Breast epithelium (tissue), 4 donors: ENCODE measurements at regions not wholly inside any gene's neighbourhood (a gene's known extent, or its start where the extent isn't known, plus 50 kb on each side); places are given as distances from the start of the nearest gene placed in this dataset.

ENCODE experiments used
- DNase-seq, 2 donors: peaks; one replicate each; pipeline ENCODE4 v3.0.0-alpha.2; 2019; ENCODE audit warnings: low spot score in 2 of 2
- H3K27ac ChIP-seq, 2 donors: fragments of 200-600 bp; sonication (generic) in 1 of 2; one replicate each; pipeline ENCODE4 v1.5.1; 2016 to 2019; ENCODE audit warnings: mild to moderate bottlenecking in 1 of 2
- H3K27me3 ChIP-seq, 2 donors: fragments of 200-600 bp; sonication (generic) in 1 of 2; one replicate each; pipeline versions ENCODE4 v1.5.1 to v1.6.0; 2017 to 2019; ENCODE audit warnings: control low read depth in 1 of 2, mild to moderate bottlenecking in 1 of 2
- H3K36me3 ChIP-seq: fragments of 200-600 bp; one replicate; pipeline ENCODE4 v1.5.1; 2019
- H3K4me1 ChIP-seq, 2 donors: fragments of 200-600 bp; sonication (generic); one replicate each; pipeline ENCODE4 v1.5.1; 2016 to 2019; ENCODE audit warnings: control low read depth in 1 of 2
- H3K4me3 ChIP-seq, 3 donors: fragments of 200-600 bp; sonication (generic); 1 replicate in 2 of 3; 2 replicates in 1 of 3; pipeline ENCODE4 v1.5.1; 2016 to 2019; ENCODE audit warnings: mild to moderate bottlenecking in 3 of 3, moderate library complexity in 2 of 3
- H3K9me3 ChIP-seq, 2 donors: fragments of 200-600 bp; sonication (generic) in 1 of 2; one replicate each; pipeline ENCODE4 v1.5.1; 2016 to 2019; ENCODE audit warnings: control low read depth in 1 of 2
- POLR2A ChIP-seq: fragments of 450-650 bp; IDR thresholded peaks from one replicate; pipeline ENCODE4 v1.6.1; 2016; ENCODE audit warnings: antibody characterized with exemption, mild to moderate bottlenecking, moderate library complexity
- POLR2AphosphoS5 ChIP-seq, 3 donors: sonication (generic); formaldehyde crosslinking; IDR thresholded peaks; one replicate each; pipeline ENCODE4 v1.6.1; 2017; ENCODE audit warnings: antibody characterized with exemption in 3 of 3
- intact Hi-C: fragments of 100-400 bp; cut with DNase I; formaldehyde crosslinking; loops from one replicate; pipeline ENCODE4 v1.15.1; 2023; ENCODE audit warnings: low total_unique reads
- TF ChIP-seq, protein P1 (sequence below), 3 donors: fragments of 450-650 bp; IDR thresholded peaks; one replicate each; pipeline ENCODE4 v1.5.1; 2016 to 2017; ENCODE audit warnings: antibody characterized with exemption in 3 of 3, mild to moderate bottlenecking in 3 of 3, moderate library complexity in 3 of 3

DNA sequence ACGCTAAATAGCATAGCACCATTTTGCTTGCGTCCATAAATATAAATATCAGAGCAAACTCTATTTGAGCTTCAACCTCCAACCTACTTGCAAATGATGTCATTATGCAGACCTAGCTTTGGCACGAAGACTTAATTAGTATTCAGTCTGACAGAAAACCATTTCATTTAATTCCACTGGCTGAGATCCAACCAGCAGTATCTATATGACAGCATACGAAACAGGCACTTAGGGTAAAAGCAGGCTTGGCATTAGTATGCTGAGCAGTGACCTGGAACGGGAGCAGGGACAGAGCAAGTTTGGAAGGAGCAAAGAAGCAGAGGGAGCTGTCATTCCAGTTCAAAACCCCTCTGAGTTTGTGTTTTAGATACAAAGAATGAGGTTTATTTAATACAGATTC is 312.5 kb upstream of the CHRM2 start:
- Histone ChIP-seq H3K27ac (no peak overlapping the region), H3K4me1 (no peaks in the 10 kb centered on the region), H3K36me3 (no peaks in the 10 kb centered on the region), H3K9me3 (no peaks in the 10 kb centered on the region), H3K4me3 (no peak overlapping the region), H3K27me3 (no peaks in the 10 kb centered on the region)
- intact Hi-C loops: no loop called here
- DNase-seq: no peak
- TF ChIP-seq POLR2A: no peak
- TF ChIP-seq POLR2AphosphoS5 (IDR thresholded peaks at IDR 0.05): no peak
- TF ChIP-seq, protein P1, sequence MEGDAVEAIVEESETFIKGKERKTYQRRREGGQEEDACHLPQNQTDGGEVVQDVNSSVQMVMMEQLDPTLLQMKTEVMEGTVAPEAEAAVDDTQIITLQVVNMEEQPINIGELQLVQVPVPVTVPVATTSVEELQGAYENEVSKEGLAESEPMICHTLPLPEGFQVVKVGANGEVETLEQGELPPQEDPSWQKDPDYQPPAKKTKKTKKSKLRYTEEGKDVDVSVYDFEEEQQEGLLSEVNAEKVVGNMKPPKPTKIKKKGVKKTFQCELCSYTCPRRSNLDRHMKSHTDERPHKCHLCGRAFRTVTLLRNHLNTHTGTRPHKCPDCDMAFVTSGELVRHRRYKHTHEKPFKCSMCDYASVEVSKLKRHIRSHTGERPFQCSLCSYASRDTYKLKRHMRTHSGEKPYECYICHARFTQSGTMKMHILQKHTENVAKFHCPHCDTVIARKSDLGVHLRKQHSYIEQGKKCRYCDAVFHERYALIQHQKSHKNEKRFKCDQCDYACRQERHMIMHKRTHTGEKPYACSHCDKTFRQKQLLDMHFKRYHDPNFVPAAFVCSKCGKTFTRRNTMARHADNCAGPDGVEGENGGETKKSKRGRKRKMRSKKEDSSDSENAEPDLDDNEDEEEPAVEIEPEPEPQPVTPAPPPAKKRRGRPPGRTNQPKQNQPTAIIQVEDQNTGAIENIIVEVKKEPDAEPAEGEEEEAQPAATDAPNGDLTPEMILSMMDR (IDR thresholded peaks at IDR 0.05): no peak

DNA sequence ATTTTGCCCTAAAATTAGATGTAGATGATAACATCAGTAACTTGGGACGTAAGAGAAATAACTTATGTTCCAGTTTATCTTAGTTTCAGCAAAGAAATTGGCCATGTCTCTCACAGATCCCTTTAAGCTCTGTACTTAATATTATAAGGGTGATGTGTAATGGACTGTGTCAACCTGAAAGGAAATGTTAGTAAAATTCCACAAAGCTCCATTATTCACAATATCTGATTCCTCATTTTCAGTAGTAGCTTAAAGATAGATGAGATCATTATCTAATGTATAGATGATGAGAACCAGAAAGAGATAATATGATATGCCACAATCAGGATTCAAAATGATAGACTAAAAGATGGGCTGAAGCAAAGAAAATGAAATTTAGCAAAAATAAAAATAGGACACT is 316.8 kb upstream of the CHRM2 start:
- H3K27me3 ChIP-seq: no peaks in the 10 kb centered on the region
- H3K4me1 ChIP-seq: no peaks in the 10 kb centered on the region
- H3K4me3 ChIP-seq: no peak overlapping the region
- intact Hi-C loops: no loop called here
- H3K27ac ChIP-seq: no peak overlapping the region
- H3K36me3 ChIP-seq: no peaks in the 10 kb centered on the region
- no peak for TF ChIP-seq POLR2AphosphoS5 (IDR thresholded peaks at IDR 0.05)
- TF ChIP-seq, protein P1 (IDR thresholded peaks at IDR 0.05): no peak
- no peak for TF ChIP-seq POLR2A
- H3K9me3 ChIP-seq: no peaks in the 10 kb centered on the region
- DNase-seq: no peak

DNA sequence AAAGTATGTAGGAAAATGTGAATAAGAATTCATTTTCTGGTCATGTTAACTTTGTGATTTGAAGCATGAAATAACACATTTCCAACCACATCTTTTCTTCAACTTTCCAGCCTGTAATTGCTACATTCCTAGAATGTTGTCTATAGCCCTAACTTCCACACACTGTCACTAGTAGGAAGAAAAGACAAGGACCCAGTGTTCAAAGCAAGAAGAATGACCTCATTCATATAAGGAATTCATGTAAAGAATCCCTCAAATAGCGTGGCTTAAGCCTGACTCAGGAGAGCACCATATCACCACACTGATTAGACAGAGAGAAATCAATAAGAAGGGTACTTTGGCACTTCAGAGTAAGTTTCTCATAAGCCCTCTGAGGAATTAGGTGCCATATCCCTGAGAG is 318.7 kb upstream of the CHRM2 start:
- no peaks in the 10 kb centered on the region for H3K4me1 ChIP-seq
- H3K27me3 ChIP-seq: no peaks in the 10 kb centered on the region
- no peak overlapping the region for H3K27ac ChIP-seq
- no peaks in the 10 kb centered on the region for H3K36me3 ChIP-seq
- H3K9me3 ChIP-seq: no peaks in the 10 kb centered on the region
- no peak for DNase-seq
- no peak overlapping the region for H3K4me3 ChIP-seq
- intact Hi-C loops: no loop called here
- no peak for TF ChIP-seq POLR2A

DNA sequence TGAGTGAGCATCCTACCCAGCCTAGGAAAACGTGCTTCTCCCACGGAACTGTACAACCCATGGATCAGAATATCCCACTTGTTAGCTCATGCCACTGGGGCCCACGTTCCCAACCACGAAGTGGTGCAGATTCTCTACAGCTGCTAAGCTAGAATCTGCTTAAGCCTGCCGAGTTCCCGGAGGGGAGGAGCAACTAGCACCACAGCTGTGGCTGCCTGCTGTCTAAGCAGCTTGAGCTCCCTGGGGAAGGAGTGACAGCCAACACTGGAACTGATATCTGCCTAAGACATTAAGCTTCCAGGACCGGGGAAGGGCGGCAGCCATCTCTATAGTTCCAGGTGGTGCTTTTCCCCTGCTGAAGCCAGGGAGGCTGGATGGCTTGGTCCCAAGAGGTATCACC is 334.7 kb upstream of the CHRM2 start:
- Histone ChIP-seq H3K27ac (no peak overlapping the region), H3K27me3 (no peaks in the 10 kb centered on the region), H3K9me3 (peaks cover 0 to 10% of the 10 kb centered on the region in 2 donors), H3K4me1 (no peaks in the 10 kb centered on the region), H3K4me3 (no peak overlapping the region), H3K36me3 (no peaks in the 10 kb centered on the region)
- intact Hi-C loops: no loop called here
- TF ChIP-seq POLR2A (no peak), POLR2AphosphoS5 (IDR thresholded peaks at IDR 0.05) (no peak)
- TF ChIP-seq, protein P1 (IDR thresholded peaks at IDR 0.05): no peak
- no peak for DNase-seq

DNA sequence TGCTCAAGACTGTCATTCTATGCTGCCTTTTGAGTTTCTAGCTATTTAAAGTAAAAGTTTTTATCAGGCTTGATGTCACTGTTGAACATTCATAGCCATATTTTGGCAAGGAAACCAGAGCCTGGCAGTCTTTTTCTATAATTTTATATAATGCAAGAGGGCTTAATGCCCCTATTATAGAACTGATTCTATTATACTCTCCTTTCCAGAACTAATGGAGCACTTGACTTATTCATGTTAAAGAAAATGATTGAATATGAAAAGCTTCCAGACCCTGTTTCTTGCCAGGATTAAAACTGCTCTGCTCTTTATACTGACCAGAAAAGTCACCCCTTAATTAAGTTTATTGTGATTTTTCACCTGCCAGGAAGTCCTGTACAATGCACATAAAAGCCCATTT is 337.6 kb upstream of the CHRM2 start:
- intact Hi-C loops: no loop called here
- TF ChIP-seq, protein P1 (IDR thresholded peaks at IDR 0.05): no peak
- TF ChIP-seq POLR2AphosphoS5 (IDR thresholded peaks at IDR 0.05) (no peak), POLR2A (no peak)
- DNase-seq: no peak

DNA sequence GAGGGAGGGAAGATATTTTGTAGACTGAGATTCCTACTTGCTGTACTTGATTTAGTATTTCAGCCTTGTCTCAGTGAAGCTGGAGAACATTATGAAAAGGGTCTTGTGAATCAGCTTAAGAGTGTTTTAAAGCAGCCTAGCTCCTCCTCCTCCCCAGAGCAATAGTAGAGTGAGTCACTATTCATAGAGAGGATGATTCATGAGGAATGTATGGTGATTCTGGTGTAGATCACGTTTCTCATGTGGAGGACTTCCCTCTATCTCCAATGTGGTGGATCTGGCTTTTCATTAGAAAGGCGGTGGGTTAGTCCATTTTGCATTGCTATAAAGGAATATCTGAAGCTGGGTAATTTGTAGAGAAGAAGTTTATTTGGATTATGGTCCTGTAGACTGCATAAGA is 340.1 kb upstream of the CHRM2 start:
- no peak for DNase-seq
- Histone ChIP-seq H3K36me3 (no peaks in the 10 kb centered on the region), H3K27me3 (no peaks in the 10 kb centered on the region), H3K4me1 (no peaks in the 10 kb centered on the region), H3K27ac (no peak overlapping the region), H3K9me3 (peaks cover 0 to 25% of the 10 kb centered on the region in 2 donors), H3K4me3 (no peak overlapping the region)
- TF ChIP-seq POLR2A (no peak), POLR2AphosphoS5 (IDR thresholded peaks at IDR 0.05) (no peak)
- TF ChIP-seq, protein P1 (IDR thresholded peaks at IDR 0.05): no peak
- intact Hi-C loops: no loop called here

More for the DNA sequence above, 337.6 kb upstream of the CHRM2 start:
- Histone ChIP-seq H3K4me1 (no peaks in the 10 kb centered on the region), H3K36me3 (no peaks in the 10 kb centered on the region), H3K9me3 (peaks cover 0 to 25% of the 10 kb centered on the region in 2 donors), H3K27me3 (no peaks in the 10 kb centered on the region), H3K27ac (no peak overlapping the region), H3K4me3 (no peak overlapping the region)
